ENCODE measurements at regions not wholly inside any gene's neighbourhood (a gene's known extent, or its start where the extent isn't known, plus 50 kb on each side); places are given as distances from the start of the nearest gene placed in this dataset.

DNA sequence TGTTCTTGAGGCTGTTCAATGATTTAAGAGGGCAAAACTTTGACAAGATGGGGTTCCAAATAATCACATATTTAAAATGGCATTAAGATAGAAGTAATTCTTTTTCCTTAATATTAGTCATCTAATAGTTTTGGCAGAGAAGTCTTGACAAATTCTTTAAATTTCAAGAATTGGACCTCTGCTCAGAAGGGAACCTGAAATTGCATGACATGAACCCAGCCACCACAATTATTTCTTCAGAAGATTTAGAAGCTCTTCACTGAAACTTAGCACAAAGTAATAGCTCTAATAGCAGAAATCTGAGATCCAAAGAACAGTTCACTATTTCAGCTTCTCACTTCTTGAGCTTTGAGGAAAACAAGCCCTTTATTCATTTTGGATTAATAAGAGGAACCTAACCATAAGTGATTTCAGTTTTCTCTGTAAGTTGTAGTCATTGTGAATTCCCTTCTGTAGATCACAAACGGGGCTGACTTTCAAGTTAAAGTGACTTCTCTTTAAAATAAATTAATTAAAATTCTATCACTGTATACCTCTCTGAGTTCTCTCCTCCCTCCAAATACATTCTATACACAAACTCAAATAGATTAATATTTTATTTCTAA lies 100.6 kb upstream of the ITGA4 start:
- ATAC-seq (replicated peaks; ENCODE audit: extremely low read depth, poor library complexity, severe bottlenecking) (no peak), DNase-seq (ENCODE audit: low spot score in 2 of 2) (no peak)
- Mint-ChIP-seq H3K36me3 (ENCODE audit: insufficient read depth) (peaks cover 6% of the 10 kb centered on the region), H3K9me3 (no peaks in the 10 kb centered on the region), H3K4me3 (no peak overlapping the region), H3K27ac (ENCODE audit: low read depth) (no peak overlapping the region), H3K27me3 (no peaks in the 10 kb centered on the region), H3K4me1 (no peaks in the 10 kb centered on the region)

DNA sequence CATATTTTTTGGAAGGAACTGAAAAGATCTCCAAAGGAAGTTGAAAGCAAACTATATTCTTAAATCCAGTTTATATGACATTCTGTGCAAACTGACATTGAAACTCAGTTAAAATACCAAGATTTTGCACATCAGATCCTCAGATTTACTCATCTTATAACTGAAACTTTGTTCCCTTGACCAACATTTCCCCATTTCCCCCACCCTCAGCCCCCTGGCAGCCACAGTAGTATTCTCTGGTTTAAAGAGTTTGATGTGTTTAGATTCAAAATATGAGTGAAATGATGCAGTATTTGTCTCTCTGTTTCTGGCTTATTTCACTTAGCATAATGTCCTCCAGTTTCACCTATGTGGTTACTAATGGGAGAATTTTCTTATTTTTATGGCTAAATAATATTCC lies 99.2 kb upstream of the ITGA4 start:
- no peaks in the 10 kb centered on the region for H3K27me3 Mint-ChIP-seq
- peaks cover 6% of the 10 kb centered on the region for H3K36me3 Mint-ChIP-seq (ENCODE audit: insufficient read depth)
- DNase-seq (ENCODE audit: low spot score in 2 of 2) (no peak), ATAC-seq (replicated peaks; ENCODE audit: extremely low read depth, poor library complexity, severe bottlenecking) (no peak)
- no peaks in the 10 kb centered on the region for H3K9me3 Mint-ChIP-seq
- no peak overlapping the region for H3K4me3 Mint-ChIP-seq
- no peak overlapping the region for H3K27ac Mint-ChIP-seq (ENCODE audit: low read depth)
- no peaks in the 10 kb centered on the region for H3K4me1 Mint-ChIP-seq

DNA sequence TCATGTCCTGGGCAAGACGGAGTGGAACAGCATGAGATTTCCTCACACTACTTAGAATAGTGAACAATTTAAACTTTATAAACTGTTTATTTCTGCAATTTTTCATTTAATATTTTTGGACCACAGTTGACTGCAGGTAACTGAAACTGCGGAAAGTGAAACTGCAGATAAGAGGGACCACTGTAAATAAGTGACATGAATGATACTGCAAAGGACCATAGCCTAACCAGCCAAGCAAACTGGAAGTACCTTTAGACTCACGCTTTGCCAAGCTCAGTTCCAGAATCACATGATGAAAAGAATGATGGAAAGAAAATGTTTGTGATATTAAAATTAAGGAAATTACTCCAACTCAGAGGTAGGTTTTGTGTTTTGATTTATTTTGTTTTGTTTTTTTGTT lies 94.6 kb upstream of the ITGA4 start:
- Mint-ChIP-seq H3K4me3 (no peak overlapping the region), H3K9me3 (no peaks in the 10 kb centered on the region), H3K27ac (ENCODE audit: low read depth) (no peak overlapping the region), H3K27me3 (no peaks in the 10 kb centered on the region), H3K36me3 (ENCODE audit: insufficient read depth) (peaks cover 2% of the 10 kb centered on the region), H3K4me1 (no peaks in the 10 kb centered on the region)
- ATAC-seq (replicated peaks; ENCODE audit: extremely low read depth, poor library complexity, severe bottlenecking) (no peak), DNase-seq (ENCODE audit: low spot score in 2 of 2) (no peak)

DNA sequence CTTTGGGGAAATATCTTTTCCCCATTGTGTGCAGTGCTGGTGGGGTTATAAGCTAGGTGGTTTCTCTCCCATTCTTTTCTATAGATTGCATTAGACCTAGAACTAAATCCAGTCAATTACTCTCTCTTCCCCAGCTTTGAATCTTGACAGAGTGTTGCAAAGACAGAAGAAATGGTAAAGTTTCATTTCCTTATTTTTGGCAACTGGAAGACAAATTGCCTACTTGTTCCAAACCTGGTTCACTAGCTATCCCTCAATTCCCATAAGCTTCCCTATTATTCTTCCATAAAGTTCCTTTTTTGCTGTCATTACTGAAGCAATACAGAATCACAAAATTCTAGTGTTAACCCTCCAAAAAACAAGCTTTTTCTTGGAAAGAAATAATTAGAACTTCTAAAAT lies 94.0 kb upstream of the ITGA4 start:
- no peak overlapping the region for H3K4me3 Mint-ChIP-seq
- H3K27me3 Mint-ChIP-seq = no peaks in the 10 kb centered on the region
- no peaks in the 10 kb centered on the region for H3K4me1 Mint-ChIP-seq
- DNase-seq (ENCODE audit: low spot score in 2 of 2) (no peak), ATAC-seq (replicated peaks; ENCODE audit: extremely low read depth, poor library complexity, severe bottlenecking) (no peak)
- H3K27ac Mint-ChIP-seq (ENCODE audit: low read depth) = no peak overlapping the region
- H3K36me3 Mint-ChIP-seq (ENCODE audit: insufficient read depth) = peaks cover 2% of the 10 kb centered on the region
- H3K9me3 Mint-ChIP-seq = no peaks in the 10 kb centered on the region

DNA sequence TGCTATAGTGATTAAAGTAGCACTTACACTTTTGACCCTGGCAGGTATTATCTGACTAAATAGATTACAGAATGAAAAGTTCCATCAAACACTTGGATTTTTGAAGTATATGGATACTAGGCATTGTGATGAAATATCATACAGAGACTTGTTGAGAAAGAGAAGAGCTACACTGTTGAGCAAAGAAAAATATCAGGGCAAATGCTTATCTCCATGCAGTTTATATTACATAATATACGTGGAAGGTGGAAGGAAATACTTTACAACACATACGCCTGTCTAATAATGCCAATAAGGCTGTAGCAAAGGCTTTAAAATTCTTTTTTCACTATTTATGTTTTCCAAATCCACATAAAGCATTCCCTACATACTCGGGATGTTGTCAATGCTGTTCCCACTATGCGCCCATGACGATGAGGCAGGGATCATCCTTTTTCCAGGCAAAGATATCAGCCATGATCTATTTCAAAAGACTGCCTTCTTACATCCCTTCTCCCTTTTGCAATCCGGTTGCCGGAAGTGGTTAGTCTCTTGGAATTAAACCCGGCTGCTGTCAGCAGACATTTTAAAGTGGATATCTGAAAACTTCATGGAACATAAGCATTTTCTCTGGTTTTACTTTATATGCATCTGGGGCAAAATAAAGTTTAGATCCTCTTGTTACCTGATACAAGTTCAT lies 92.6 kb upstream of the ITGA4 start:
- ATAC-seq (replicated peaks; ENCODE audit: extremely low read depth, poor library complexity, severe bottlenecking) (no peak), DNase-seq (ENCODE audit: low spot score in 2 of 2) (no peak)
- no peaks in the 10 kb centered on the region for H3K27me3 Mint-ChIP-seq
- no peak overlapping the region for H3K4me3 Mint-ChIP-seq
- H3K36me3 Mint-ChIP-seq (ENCODE audit: insufficient read depth) = no peaks in the 10 kb centered on the region
- H3K9me3 Mint-ChIP-seq = no peaks in the 10 kb centered on the region
- no peaks in the 10 kb centered on the region for H3K4me1 Mint-ChIP-seq
- no peak overlapping the region for H3K27ac Mint-ChIP-seq (ENCODE audit: low read depth)

DNA sequence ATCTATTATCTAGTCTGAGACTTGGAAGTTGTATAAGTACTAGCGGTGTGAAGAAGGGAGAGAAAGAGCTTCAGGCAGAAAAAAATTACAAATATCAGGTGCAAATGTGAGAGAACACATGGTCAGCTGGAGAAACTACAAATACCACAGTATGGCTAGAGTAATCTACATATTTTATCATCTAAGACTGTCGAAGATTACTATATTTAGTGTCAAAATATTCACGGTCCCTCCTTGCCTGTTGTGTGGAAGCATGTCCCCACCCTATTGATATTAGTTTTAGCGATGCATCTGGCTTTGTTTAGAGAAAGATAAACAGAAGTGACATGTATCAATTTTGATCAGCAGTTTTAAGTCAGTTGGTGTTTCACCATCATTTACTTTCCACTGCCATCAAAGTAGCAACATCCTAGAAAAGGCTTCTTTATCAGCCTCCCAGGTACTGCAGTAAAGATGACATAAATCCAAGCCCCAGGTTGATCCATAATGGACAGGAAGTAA lies 90.5 kb upstream of the ITGA4 start:
- Mint-ChIP-seq H3K4me3 (no peak overlapping the region), H3K27ac (ENCODE audit: low read depth) (no peak overlapping the region)

DNA sequence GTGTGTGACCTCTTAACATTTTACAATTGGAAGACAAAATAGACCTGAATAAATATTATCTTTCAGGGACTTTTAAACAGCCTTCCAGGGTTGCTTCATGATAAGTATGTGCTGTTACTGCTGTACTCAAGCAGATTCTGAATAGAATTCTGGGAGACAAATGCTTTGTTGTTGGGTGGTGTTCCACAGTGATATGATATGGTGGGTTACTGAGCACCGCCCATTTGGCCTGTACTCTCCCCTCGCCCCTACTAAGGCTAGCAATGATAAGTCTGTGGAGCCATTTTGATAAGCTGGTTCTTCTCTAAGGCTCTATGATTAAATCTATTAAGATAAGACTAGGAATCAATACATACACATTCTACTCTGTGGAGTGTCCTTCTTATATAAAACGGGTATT lies 89.8 kb upstream of the ITGA4 start:
- ATAC-seq (replicated peaks; ENCODE audit: extremely low read depth, poor library complexity, severe bottlenecking) (no peak), DNase-seq (ENCODE audit: low spot score in 2 of 2) (no peak)
- H3K36me3 Mint-ChIP-seq (ENCODE audit: insufficient read depth) = no peaks in the 10 kb centered on the region
- H3K4me3 Mint-ChIP-seq = no peak overlapping the region
- no peaks in the 10 kb centered on the region for H3K9me3 Mint-ChIP-seq
- no peaks in the 10 kb centered on the region for H3K27me3 Mint-ChIP-seq
- no peak overlapping the region for H3K27ac Mint-ChIP-seq (ENCODE audit: low read depth)
- peaks cover 14% of the 10 kb centered on the region for H3K4me1 Mint-ChIP-seq

More for the DNA sequence above, 90.5 kb upstream of the ITGA4 start:
- no peaks in the 10 kb centered on the region for H3K36me3 Mint-ChIP-seq (ENCODE audit: insufficient read depth)
- no peaks in the 10 kb centered on the region for H3K27me3 Mint-ChIP-seq
- H3K9me3 Mint-ChIP-seq = no peaks in the 10 kb centered on the region
- H3K4me1 Mint-ChIP-seq = peaks cover 9% of the 10 kb centered on the region
- DNase-seq (ENCODE audit: low spot score in 2 of 2) (no peak), ATAC-seq (replicated peaks; ENCODE audit: extremely low read depth, poor library complexity, severe bottlenecking) (no peak)

DNA sequence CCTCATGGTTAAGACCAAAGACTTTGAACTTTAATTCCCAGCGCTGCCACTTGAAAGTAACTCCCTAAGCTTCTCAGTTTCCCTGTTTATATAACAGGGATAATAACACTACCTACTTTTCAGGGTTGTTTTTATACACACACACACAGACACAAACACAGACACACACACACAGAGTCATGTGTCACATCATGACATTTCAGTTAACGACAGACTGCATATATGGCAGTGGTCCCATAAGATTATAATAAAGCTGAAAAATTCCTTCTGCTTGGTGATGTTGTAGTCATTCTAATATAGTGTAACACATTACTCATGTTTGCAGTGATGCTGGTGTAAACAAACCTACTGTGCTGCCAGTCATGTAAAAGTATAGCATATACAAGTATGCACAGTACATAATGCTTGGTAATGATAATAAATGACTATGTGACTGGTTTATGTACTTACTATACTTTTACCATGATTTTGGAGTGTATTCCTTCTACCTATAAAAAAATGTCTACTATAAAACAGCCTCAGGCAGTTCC lies 89.2 kb upstream of the ITGA4 start:
- ATAC-seq (replicated peaks; ENCODE audit: extremely low read depth, poor library complexity, severe bottlenecking) (no peak), DNase-seq (ENCODE audit: low spot score in 2 of 2) (no peak)
- peaks cover 20% of the 10 kb centered on the region for H3K4me1 Mint-ChIP-seq
- H3K27ac Mint-ChIP-seq (ENCODE audit: low read depth) = no peak overlapping the region
- no peak overlapping the region for H3K4me3 Mint-ChIP-seq
- no peaks in the 10 kb centered on the region for H3K27me3 Mint-ChIP-seq
- no peaks in the 10 kb centered on the region for H3K9me3 Mint-ChIP-seq
- H3K36me3 Mint-ChIP-seq (ENCODE audit: insufficient read depth) = no peaks in the 10 kb centered on the region

DNA sequence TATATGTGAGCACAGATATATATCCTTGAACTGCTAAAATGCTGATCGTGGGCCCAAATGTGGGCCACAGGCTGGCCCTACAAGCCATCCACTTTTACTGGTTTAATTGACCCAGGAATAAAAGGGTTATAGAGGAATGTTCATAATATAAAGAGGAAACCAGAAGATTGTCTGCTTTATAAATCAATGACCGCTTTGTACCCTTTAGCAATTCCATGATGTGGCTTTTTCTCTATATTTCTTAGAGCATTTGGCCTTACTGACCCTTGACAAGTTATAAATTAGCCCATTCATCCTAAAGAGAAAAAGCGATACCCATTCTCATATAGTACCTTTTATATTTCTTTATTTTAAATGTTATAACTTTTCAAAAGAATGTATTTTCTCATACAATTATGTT lies 87.1 kb upstream of the ITGA4 start:
- Mint-ChIP-seq H3K27ac (ENCODE audit: low read depth) (no peak overlapping the region), H3K4me3 (no peak overlapping the region), H3K36me3 (ENCODE audit: insufficient read depth) (no peaks in the 10 kb centered on the region), H3K9me3 (no peaks in the 10 kb centered on the region), H3K27me3 (no peaks in the 10 kb centered on the region), H3K4me1 (peaks cover 25% of the 10 kb centered on the region)
- DNase-seq (ENCODE audit: low spot score in 2 of 2) (no peak), ATAC-seq (replicated peaks; ENCODE audit: extremely low read depth, poor library complexity, severe bottlenecking) (no peak)

DNA sequence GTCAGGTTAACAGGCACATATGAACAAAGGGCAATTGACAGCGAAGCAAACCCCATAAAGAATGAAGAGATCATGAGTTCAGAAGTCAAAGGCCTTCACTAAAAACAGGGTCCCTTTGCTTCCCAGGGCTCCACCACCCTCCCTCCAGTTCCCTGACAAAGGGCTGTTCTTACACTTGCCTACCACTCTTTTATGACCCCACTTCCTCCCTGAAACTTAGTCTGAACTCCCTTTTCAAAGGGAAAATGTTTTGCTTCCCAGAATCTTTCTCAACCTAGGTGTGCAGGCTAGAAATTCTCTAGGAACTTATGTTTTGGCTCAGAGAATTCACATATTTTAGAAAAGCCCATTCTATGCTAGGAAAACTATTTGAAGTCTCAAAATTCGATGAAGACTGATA lies 86.0 kb upstream of the ITGA4 start:
- peak overlapping the region; percentile 10 for H3K4me3 Mint-ChIP-seq
- no peaks in the 10 kb centered on the region for H3K36me3 Mint-ChIP-seq (ENCODE audit: insufficient read depth)
- ATAC-seq (replicated peaks; ENCODE audit: extremely low read depth, poor library complexity, severe bottlenecking) (no peak), DNase-seq (ENCODE audit: low spot score in 2 of 2) (no peak)
- no peaks in the 10 kb centered on the region for H3K27me3 Mint-ChIP-seq
- H3K27ac Mint-ChIP-seq (ENCODE audit: low read depth) = peak overlapping the region; percentile 85
- H3K9me3 Mint-ChIP-seq = no peaks in the 10 kb centered on the region
- peaks cover 25% of the 10 kb centered on the region for H3K4me1 Mint-ChIP-seq

DNA sequence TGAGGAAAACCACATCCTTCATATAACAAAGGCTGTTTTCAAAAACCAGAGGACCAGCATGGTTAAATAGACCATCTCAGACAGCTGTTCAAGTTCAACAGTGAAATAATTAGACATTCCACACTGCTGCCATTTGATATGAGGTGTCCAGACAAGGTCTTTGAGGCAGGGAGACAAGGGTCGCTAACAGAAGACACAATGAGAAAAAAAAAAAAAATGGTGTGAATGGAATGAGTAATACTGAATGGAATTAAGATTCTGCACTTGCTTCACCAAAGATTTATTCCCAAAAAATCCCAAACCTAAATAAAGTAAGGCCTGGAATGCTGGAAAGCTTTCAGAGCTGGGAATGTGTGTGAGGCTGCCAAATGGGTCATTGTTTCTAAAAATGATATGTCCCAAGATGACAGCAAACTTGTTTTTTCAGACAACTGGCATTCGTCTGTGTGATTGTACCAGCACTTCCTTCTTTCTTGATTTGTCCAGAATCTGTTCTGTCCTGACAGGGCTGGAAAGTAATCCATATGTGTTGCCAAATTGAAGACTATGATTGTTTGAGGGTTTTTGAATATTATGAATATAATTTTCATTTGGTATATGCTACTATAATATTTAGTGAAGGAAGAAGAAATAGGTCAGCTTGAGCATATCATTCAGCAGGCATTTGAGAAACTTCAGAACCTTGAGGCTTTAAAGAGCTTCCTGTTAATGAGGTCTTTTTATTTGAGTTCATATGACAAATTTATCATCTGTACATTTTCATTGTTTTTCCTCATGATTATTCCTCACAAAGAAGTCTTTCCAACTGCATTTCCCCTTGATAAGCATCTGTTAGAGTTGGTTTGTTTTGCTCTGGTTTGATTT lies 85.2 kb upstream of the ITGA4 start:
- Mint-ChIP-seq H3K27ac (ENCODE audit: low read depth) (peak overlapping the region; percentile 85), H3K4me3 (peak overlapping the region; percentile 15), H3K27me3 (no peaks in the 10 kb centered on the region), H3K36me3 (ENCODE audit: insufficient read depth) (no peaks in the 10 kb centered on the region), H3K9me3 (no peaks in the 10 kb centered on the region), H3K4me1 (peaks cover 25% of the 10 kb centered on the region)
- DNase-seq (ENCODE audit: low spot score in 2 of 2) (no peak), ATAC-seq (replicated peaks; ENCODE audit: extremely low read depth, poor library complexity, severe bottlenecking) (peak; percentile 32)

DNA sequence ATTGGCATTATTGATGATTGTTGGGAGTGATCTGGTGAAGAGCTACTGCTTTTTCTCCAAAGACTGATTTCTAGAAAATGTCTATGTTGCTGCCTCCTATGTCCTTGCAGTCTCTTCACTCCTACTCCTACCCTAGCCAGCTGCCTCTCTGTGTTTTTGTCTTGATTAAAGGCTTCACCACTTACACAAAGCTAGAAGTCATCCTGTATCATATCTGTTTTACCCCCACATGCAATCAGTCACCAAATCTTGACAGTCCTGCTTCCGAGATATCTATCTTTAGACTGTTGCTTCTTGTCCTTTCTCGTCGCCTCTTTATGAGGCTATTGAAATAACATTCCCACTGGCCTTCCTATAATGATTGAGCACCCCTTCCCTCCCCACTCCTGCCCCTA lies 84.5 kb upstream of the ITGA4 start:
- Mint-ChIP-seq H3K36me3 (ENCODE audit: insufficient read depth) (no peaks in the 10 kb centered on the region), H3K9me3 (no peaks in the 10 kb centered on the region), H3K4me1 (peaks cover 25% of the 10 kb centered on the region), H3K27me3 (no peaks in the 10 kb centered on the region), H3K4me3 (peak overlapping the region; percentile 15), H3K27ac (ENCODE audit: low read depth) (peak overlapping the region; percentile 85)
- ATAC-seq (replicated peaks; ENCODE audit: extremely low read depth, poor library complexity, severe bottlenecking) (no peak), DNase-seq (ENCODE audit: low spot score in 2 of 2) (no peak)

All from central memory CD8-positive, alpha-beta T cell (primary cell).